MV-4-11 (cell line): ENCODE measurements at regions not wholly inside any gene's neighbourhood (a gene's known extent, or its start where the extent isn't known, plus 50 kb on each side); places are given as distances from the start of the nearest gene placed in this dataset.
"Not testable (repeated sequence)": the region's sequence is repeated elsewhere in the genome, so short reads cannot be mapped to it uniquely, and the experiment has no call there.

Experiments used
- DNase-seq: peaks from one replicate; lab custom pipeline; 2025; lab: John Stamatoyannopoulos, UW

DNA sequence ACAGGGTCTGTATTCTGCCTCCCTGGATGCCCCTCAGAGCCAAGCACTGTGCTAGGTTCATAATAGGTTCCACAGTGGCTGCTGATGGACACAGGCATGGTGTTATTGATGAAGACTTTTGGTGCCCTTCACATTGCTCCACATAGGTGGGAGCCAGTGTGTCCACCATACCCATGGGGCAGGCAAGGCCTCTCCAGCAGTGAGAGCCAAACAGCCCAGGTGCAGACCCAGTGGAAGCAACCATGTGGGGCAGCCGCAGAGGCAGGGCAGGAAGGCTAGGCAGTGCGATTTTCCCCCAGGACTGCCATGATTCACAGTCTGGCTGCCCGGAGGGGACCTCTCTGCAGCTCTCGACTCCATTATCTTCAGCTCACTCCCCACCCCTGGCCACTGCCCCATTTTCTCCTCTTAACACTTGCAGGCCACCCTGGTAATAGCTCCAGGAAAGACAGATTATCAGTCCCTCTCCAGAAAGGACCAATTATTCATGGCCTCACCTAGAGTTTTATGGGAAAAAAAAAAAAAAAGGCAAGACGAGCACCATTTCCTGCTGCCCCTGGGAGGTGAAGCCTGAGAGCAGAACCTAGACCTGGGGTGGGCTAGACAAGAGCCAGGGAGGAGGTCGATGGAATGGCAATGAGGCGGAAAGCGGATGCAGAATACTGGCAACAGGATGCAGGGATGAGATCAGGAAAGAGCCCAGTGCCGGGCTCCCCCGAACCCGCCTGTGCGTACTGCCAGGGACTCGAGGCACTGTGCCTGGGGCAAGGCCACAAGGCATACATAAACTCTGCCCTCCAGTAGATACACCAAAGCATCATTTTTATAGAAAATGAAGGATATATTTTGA, 343.0 kb upstream of the NCAM1 start:
- DNase-seq: no peak

DNA sequence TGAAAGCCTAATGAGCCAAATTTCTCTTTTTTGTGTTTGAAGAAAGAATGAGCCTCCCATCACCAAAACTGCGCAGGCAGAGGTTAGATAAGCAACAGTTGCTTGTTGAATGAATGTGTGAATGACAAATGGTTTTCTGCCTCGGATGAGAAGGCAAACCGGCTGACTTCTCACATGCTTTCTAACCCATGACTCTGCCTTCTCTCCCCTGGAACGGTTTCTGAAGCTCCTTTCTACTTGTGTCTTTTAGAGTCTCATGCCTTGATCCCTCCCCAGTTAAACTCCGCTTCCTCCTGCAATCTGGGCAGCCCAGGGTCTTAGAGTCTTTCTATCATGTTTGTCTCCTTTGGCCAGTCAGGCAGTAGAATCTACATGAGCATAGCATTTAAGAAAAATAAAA, 342.1 kb upstream of the NCAM1 start:
- no peak for DNase-seq

DNA sequence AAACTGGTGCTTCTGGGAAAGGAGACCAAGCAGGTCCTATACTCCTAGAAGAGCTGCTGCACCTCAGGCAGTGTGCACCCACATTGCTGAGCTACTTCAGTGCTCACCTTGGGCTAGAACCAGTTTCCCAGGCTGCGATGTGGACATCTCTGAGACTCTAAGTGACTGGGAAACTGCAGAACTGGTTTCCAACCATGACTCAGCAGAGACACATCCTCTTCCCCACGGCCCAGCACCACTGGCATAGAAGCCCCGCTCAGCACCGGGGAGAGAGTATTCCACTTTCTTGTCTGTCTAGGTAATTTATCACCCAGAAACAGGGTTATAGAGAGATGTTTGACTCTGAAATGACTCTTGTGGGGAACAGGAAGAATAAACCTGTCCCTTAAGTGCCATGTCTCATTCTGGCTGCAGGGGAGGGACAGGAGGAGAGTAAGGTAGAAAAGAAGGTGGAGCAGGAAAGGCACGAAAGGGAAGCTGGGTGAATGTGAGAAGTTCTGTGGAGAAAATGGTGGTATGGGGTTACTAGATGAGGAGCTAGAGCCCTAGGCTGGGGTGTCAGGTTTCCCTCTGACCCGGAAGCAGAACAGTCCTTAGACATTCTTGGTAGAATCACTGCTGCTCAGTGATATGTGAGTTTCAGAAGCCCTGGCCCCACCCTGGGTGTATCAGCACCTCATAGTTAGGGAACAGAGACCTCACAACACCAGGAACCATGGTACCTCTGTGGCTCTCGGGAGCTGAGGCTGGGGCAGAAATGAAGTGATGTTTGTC, 340.4 kb upstream of the NCAM1 start:
- DNase-seq: peak; percentile 17

DNA sequence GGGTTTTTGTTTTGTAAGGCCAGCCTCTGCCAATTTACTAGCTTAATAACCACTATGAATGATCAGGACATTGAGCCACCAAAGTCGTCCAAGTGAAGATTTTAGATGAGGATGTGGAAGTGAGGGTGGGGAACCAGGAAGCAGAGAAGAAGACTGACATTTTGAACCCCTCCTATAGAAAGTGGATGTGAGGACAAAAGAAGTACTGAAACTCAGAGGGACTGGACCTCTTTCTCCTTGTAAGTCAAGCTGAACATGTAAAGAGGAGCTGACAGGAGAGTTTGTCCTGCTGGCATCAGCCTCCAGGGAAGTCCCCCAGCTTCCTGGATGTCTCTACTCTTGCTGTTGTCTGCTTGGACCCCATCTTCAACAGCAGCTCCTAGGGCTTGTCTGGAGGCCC, 338.2 kb upstream of the NCAM1 start:
- DNase-seq: peak; percentile 55

DNA sequence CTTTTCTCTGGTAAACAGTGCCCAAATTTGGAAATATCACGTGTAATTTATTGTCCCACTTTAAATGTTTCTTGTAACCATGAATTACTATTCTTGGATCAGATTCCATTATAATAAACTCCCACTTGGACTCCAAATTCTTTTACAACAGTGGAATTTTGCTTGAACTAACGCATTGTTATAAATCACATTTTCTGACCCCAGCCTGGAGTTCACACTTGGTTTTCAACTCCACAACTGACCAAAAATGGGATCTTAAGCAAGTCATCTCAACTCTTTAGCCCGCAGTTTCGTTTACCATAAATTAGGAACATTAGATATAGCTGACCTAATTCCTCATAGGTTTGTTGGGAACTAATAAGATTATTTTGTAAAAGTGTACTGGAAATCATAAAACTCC, 336.8 kb upstream of the NCAM1 start:
- DNase-seq: no peak

DNA sequence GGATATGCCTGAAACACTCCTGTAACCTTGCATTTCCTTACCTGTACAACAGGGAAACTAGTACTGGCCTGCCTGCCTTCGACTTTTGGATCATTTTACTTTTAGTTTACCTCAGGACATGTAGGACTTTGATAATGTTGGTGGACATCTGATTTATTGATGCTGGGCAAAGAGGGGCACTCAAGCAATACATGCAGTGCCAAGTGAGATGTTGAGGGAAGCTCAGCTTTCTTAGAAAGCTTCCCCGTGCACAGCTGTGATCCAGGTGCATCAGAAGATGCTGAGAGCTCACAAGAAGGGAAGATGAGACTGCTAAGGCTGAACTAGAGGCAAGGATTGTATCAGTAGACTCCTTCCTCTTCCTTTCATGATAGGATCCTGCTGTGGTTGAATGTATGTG, 336.2 kb upstream of the NCAM1 start:
- not testable (repeated sequence) for DNase-seq

DNA sequence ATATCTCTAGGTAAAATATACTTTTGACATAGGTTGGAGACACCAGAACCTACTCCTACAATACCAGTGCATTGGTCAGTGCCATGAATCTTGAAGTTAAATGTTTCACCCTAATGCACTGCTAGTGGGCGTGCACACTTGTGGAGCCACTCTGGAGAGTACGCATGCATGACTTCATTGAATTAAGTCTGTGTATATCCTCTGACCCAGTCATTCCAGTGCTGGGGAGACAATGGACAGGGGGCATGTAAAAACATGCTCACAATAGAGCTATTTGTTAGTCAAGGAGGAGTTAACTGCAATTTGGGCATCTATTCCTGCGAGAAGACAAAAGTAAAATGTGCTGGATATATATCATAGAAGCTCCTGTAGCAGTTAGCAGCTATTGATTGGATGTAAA, 335.4 kb upstream of the NCAM1 start:
- no peak for DNase-seq

DNA sequence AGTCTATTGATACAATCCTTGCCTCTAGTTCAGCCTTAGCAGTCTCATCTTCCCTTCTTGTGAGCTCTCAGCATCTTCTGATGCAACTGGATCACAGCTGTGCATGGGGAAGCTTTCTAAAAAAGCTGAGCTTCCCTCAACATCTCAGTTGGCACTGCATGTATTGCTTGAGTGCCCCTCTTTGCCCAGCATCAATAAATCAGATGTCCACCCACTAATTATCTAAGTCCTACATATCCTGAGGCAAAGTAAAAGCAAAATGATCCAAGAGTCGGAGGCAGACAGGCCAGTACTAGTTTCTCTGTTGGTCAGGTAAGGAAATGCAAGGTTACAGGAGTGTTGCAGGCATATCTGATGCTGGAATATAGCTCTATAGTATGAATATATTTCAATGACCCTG, 334.5 kb upstream of the NCAM1 start:
- no peak for DNase-seq

DNA sequence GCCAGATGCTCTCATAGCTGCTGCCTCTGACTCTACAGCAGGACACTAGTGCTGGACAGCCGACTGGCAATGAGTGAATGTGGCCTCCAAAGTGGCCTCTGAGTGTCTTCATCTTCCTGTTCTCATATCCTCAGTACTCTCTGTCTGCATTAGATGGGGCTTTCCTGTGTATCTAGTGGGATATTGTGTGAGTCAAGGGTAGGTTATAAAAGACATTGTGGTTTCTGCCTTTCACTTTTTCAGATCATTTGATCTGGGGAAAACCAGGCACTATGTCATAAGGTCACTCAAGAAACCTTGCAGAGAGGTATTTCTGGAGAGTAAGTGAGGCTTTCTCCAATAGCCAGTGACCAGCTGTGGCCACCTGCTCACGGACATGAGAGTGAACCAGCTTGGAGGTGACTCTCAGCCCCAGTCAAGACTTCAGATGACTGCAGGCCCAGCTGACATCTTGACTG, 333.6 kb upstream of the NCAM1 start:
- DNase-seq: no peak

DNA sequence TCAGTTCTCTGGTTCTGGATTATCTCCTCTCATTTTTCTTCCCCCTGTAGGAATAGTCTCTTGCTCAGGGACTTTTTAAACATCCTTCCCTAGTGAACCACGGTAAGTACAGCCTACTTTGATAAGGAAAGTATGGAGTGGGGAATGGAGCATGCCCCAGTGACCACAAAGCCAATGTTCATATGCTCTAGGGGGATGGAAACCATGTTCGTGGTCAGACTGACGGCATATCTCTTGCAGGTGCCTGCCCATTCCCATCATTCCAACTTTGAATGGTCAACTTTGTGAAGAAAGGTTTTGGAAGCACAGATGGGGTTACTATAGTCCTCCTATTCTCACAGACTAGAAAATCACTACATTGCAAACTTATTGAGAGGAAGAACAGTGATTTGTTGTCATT, 332.5 kb upstream of the NCAM1 start:
- DNase-seq: no peak

DNA sequence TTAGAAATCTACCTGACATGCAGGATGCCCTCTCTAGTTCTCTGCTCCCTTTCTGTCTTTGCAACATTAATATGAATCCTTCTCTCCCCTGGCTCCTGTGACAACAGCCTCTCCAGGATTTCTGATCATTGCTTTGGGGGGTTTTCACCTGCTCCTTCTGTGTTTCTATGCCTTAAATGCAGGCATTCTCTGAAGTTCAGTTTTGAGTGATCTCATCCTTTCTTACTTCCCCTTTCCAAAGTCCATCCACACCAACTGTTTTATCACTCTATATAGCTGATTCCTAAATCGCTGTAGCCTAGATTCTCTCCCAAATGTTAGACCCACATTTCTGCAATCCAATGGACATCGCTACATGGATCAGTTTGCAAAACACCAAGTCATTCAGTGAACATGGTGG, 330.7 kb upstream of the NCAM1 start:
- DNase-seq: peak; percentile 19

DNA sequence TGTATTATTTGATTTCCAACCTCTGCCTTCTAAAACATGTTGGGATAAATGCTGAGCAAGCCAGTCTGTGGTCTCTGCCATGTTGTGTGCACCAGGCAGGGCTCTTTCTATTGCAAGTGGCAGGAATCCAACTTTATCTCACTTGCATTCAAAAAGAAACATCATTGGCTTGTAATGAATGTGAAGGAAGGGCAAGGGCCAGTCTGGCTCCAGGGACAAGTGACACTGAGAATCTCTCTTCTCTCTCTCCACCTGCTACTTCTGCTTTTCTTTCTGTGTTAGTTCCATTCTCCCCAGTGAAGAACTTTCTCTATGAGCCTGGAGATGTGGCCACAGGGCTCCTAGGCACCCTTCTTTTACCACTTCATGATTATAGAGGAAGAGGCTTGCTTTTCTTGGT, 329.9 kb upstream of the NCAM1 start:
- peak; percentile 45 for DNase-seq

DNA sequence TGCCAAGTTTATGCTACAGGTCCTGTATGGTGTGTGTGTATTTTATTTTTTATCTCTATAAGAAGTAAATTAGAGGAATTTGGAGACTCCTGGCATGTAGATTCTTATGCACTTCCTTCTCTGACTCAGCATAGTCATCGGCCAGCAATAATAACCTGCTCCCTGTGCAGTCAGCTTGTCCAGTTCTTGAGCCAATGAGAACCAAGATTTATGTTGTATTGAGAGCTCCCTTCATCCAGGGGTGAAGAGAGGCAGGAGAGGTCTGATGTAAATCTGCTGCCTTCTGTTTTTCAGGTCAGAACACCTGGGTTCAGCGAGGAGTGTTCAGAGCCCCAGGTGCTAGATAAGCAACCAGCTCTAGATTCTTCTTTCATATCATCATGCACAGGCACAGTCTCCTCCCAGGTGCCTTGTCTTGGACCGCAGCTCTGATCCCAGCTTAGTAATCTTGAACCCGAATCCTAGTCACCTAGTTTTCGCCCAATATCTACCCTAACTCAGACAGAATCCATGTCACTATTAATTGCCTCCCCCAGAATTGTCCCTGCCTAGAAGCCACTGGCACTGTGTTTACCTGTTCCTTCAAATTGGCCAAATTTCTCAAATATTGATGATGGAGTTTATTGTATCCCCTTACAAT, 328.2 kb upstream of the NCAM1 start:
- no peak for DNase-seq

DNA sequence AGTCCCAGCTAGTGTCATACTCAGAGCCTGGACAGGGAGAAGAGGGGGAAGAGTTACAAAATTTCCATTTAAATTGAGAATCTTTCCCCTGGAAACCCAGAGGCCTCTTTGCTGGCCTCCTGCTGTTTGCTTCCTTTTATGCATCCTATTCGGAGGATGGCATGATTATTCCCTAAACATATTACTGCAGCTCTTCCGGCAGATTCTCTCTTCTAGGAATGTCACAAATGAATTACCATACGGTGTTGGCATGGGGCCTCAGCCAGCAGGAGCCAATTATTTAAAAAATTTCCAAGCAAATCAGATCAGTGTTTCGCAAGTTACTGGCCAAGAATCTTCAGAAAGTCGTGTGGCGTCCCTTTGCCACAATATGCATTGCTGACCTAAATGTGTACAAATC, 326.7 kb upstream of the NCAM1 start:
- no peak for DNase-seq

DNA sequence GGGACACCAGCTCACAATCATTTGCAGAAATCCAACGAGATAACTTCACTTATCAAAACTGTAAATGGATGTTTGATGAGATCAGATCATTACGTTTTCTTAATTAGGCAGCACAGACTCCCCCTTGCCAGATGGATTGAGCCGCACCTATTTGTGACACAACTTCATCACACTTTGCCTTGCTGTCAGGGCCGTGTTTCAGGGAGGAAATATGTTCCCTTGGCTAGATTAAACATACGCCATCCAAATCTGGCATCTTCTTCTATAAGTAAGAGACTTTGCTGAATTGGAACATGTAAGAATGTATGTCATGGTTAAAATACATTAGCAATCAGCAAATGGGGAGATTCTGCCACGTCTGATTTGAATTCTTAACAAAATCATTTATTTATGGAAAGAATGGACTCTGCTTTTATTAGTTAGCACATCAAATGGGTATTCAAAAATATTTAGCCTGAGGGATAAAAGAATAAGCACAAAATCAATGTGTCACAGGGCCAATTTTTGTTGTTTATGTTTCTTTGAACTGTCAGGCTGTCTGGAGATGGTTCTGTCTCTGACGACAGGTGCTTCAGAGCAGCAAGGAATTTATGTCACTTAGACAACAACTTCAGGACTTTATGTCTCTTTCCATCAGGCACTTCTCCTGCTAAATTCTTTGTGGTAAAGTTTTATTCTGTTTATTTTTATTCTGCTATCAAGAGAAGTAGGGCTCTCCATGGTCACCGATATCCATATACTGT, 326.1 kb upstream of the NCAM1 start:
- DNase-seq: no peak

DNA sequence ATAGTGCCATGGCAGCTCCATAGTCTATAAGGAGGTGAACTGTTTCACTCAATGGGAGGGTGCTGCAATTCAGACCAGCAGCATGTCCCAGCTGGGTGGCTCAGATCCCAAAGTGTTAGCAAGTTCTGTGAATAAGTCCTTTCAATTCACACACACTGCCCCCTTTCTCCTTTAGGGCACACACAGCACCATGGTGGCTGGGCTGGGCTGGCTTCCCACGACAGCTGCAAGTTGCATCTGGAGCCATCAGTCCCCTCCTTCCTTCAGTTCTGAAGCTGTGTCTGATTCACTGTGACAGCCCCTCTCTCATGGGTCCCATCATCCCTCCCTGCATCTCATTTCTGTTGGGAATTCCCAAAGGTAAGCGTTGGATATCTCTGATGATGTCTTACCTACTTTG, 324.1 kb upstream of the NCAM1 start:
- no peak for DNase-seq

DNA sequence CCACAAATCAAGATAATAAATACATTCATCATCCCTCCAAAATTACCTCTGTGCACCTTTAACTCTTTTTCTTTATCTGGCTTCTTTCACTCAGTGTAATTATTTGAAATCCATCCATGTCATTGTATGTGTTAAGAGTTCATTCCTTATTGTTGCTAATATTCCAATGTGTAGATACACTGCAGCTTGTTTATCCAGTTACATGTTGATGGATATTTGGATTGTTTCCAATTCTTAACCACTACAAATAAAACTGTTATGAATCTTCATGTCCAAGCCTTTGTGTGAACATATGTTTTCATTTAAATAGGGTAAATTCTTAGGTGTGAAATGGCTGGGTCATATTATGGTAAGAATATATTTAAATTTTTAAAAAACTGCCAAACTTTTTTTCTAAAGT, 323.3 kb upstream of the NCAM1 start:
- no peak for DNase-seq

DNA sequence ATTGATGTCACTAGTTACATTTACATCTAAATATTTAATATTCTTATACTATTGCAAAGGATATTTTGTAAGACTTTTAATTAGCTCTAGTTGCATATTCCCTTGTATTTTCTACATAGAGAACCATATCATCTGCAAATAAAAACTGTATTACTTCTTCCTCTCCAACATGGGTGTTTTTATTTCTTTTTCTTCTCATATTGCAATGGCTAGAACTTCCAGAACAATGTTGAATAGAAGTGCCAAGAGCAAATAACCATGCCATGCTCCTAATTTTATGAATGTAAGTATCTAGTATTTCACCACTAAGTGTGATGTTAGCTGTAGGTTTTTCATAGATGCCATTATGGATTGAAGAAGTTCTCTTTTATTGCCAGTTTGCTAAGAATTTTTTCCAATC, 321.8 kb upstream of the NCAM1 start:
- DNase-seq: no peak

DNA sequence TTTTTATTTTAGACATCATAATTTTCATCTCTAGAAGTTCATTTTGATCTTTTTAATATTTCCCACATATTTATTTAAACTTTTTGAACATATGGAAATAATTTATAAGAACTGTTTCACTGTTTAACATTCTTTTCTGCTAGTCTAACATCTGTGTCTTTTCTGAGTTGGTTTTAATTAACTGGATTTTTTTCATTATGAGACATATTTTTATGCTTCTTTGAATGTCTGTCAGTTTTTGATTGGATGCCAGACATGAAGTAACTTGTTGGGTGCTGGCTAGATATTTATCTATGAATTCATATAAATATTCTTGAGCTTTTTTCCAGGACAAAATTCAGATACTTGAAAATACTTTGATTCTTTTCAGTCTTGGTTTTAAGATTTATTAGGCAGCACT, 317.8 kb upstream of the NCAM1 start:
- no peak for DNase-seq

DNA sequence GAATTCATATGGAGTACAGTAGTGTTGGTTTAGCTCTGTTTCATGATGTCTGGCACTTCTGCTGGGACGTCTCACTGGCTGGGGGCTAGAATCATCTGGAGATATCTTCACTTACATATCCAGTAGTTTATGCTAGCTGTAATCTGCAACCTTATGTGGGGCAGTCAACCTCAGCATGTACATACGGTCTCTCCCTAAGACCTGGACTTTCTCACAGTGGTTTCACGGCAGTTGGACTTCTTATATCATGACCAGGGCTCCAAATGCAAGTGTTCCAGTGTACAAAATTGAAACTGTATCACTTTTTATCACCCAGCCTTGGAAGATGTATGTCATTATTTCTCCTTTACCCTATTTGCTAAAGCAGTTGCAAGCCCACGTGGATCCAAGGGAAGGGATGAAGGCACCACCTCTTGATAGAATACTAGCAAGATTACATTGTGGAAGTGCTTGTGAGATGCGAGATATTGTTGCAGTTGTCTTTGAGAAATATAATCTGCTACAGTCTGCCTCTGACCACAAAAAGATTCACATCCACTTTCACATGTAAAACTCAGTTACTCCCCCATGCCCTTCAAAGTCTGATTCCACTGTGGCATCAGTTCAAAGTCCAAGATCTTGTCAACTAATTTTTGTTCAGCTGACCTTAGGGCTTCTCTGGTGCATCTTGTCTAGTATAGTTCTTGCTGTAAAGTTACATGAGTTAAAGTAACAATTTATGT, 316.6 kb upstream of the NCAM1 start:
- DNase-seq: peak; percentile 77

DNA sequence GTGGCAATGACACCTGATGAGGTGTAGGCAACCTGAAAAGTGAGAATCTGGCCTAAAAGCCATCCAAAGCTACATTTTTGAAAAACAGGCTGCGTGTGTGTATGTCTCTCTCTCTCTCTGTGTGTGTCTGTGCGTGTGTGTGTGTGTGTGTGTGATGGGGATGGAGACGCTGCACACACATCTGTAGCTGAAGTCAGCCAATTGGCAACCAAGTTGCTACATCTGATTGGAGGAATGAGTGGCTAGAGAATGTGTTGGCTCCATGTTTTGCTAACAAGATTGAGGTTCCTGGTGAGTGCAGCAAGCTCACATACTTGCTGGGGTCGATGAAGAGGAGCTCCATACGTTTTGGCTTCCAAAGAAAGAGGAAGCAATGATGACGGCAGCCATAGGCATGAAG, 311.4 kb upstream of the NCAM1 start:
- no peak for DNase-seq

DNA sequence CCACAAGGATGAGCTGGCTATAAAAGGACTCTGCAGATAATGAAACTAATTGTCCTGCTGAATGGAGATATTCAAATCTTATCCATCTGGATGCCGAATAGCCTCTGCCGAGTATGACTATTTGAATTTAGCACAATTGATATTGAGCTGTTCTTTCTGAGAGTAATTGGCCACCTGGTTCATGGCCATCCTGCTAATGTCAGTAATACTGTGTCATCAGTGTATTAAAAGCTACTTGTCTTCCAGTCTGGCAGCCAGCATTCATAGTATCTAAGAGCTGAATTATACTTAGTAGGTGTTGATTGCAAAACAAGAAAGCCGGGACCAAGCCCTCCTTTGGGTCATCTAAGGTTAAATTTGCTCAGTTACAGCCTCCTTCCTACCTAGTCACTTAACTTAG, 310.7 kb upstream of the NCAM1 start:
- no peak for DNase-seq
